Epithelial cell of esophagus (primary cell): ENCODE measurements at regions not wholly inside any gene's neighbourhood (a gene's known extent, or its start where the extent isn't known, plus 50 kb on each side); places are given as distances from the start of the nearest gene placed in this dataset.

Source experiments
- DNase-seq: peaks from one replicate; pipeline ENCODE4 v3.0.0; 2010; ENCODE audit warnings: low read depth
- H3K4me3 ChIP-seq: 2 replicates; pipeline ENCODE4 v1.5.1; 2011; ENCODE audit warnings: mild to moderate bottlenecking, low read length, control low read depth
- CTCF ChIP-seq: IDR thresholded peaks from 2 replicates; pipeline ENCODE4 v1.5.1; 2011; ENCODE audit warnings: low read depth, mild to moderate bottlenecking, low read length, control low read depth, inconsistent platforms; ENCODE audit not compliant: insufficient read depth; ENCODE audit errors: missing control alignments

GRCh38 chr3:62970648-62971047 is 95.4 kb upstream of the CADPS start:
- H3K4me3 ChIP-seq = no peak overlapping the region
- no peak for TF ChIP-seq CTCF
- no peak for DNase-seq

- H3K4me3 ChIP-seq = no peak overlapping the region
- TF ChIP-seq CTCF = no peak
- DNase-seq = no peak
These were observed 100.3 kb upstream of the CADPS start for GRCh38 chr3:62975566-62975965.

- TF ChIP-seq CTCF = no peak
- no peak for DNase-seq
- no peak overlapping the region for H3K4me3 ChIP-seq
These were observed 106.7 kb upstream of the CADPS start for GRCh38 chr3:62981962-62982361.

GRCh38 chr3:62982795-62983455 is 107.7 kb upstream of the CADPS start:
- DNase-seq = no peak
- no peak for TF ChIP-seq CTCF
- H3K4me3 ChIP-seq = no peak overlapping the region

- no peak overlapping the region for H3K4me3 ChIP-seq
- TF ChIP-seq CTCF = no peak
- no peak for DNase-seq
These were observed 110.8 kb upstream of the CADPS start for GRCh38 chr3:62986061-62986460.

GRCh38 chr3:62987721-62988120 is 112.5 kb upstream of the CADPS start:
- no peak overlapping the region for H3K4me3 ChIP-seq
- TF ChIP-seq CTCF = no peak
- DNase-seq = no peak

GRCh38 chr3:62990704-62991413 is 115.6 kb upstream of the CADPS start:
- no peak overlapping the region for H3K4me3 ChIP-seq
- no peak for TF ChIP-seq CTCF
- DNase-seq = no peak
